Activated T-cell treated with anti-CD3 and anti-CD28 coated beads, Interleukin-2, amount 50 U/mL, for 48 hours (primary cell): ENCODE measurements at regions not wholly inside any gene's neighbourhood (a gene's known extent, or its start where the extent isn't known, plus 50 kb on each side); places are given as distances from the start of the nearest gene placed in this dataset.
A peak's percentile ranks its signal among the peaks of the same experiment; 100 is the strongest.

Source experiments
- DNase-seq, 2 experiments: peaks; one replicate each; pipeline ENCODE4 v3.0.0-alpha.2; 2020

GRCh38 chr3:193851941-193852674 lies 259.1 kb downstream of the OPA1 start:
- no peak for DNase-seq

GRCh38 chr3:193852901-193853300 lies 259.9 kb downstream of the OPA1 start:
- DNase-seq = no peak

GRCh38 chr3:193853511-193854219 lies 260.7 kb downstream of the OPA1 start:
- DNase-seq = no peak

GRCh38 chr3:193857996-193858395 lies 265.0 kb downstream of the OPA1 start:
- no peak for DNase-seq

- no peak for DNase-seq
Observed at GRCh38 chr3:193859195-193859594, 266.2 kb downstream of the OPA1 start.

- no peak for DNase-seq
Observed at GRCh38 chr3:193861012-193861411, 268.0 kb downstream of the OPA1 start.

- DNase-seq = no peak
Observed at GRCh38 chr3:193862843-193863242, 269.8 kb downstream of the OPA1 start.

GRCh38 chr3:193863657-193864357 lies 270.8 kb downstream of the OPA1 start:
- DNase-seq = no peak

GRCh38 chr3:193865339-193865738 lies 270.6 kb upstream of the HES1 start:
- DNase-seq = no peak

- no peak for DNase-seq
Observed at GRCh38 chr3:193865896-193866480, 270.0 kb upstream of the HES1 start.

GRCh38 chr3:193868590-193868989 lies 267.4 kb upstream of the HES1 start:
- DNase-seq = no peak

GRCh38 chr3:193869221-193870201 lies 266.4 kb upstream of the HES1 start:
- peak; percentile 41 to 51 for DNase-seq

GRCh38 chr3:193870376-193871219 lies 265.4 kb upstream of the HES1 start:
- DNase-seq = no peak

GRCh38 chr3:193871220-193871485 lies 264.8 kb upstream of the HES1 start:
- DNase-seq = no peak

- DNase-seq = peak; percentile 43 to 45
Observed at GRCh38 chr3:193872265-193872753, 263.6 kb upstream of the HES1 start.

- no peak for DNase-seq
Observed at GRCh38 chr3:193873426-193874201, 262.3 kb upstream of the HES1 start.

- DNase-seq = no peak
Observed at GRCh38 chr3:193874512-193874911, 261.4 kb upstream of the HES1 start.

GRCh38 chr3:193874997-193875593 lies 260.9 kb upstream of the HES1 start:
- DNase-seq = no peak

GRCh38 chr3:193875601-193876321 lies 260.2 kb upstream of the HES1 start:
- DNase-seq = no peak
